Naive B cell (primary cell): ENCODE measurements at regions not wholly inside any gene's neighbourhood (a gene's known extent, or its start where the extent isn't known, plus 50 kb on each side); places are given as distances from the start of the nearest gene placed in this dataset.
A peak's percentile ranks its signal among the peaks of the same experiment; 100 is the strongest.
"Not testable (repeated sequence)": the region's sequence is repeated elsewhere in the genome, so short reads cannot be mapped to it uniquely, and the experiment has no call there.

Source experiments
- ATAC-seq, 2 donors: fragments of 150-1000 bp; cut with Tn5 transposase; 2 replicates each; pipeline ENCODE4 v1.10.0; 2021; ENCODE audit warnings: low read depth in 2 of 2, mild to moderate bottlenecking in 2 of 2, moderate library complexity in 2 of 2
- DNase-seq: peaks from one replicate; pipeline ENCODE4 v3.0.0; 2022
- H3K27ac Mint-ChIP-seq, 6 donors: one replicate each; pipeline ENCODE4 v1.8.0; 2020 to 2022; ENCODE audit warnings: mild to moderate bottlenecking in 6 of 6, mixed read lengths in 6 of 6, moderate library complexity in 5 of 6, inconsistent platforms in 2 of 6
- H3K27me3 Mint-ChIP-seq, 3 donors: one replicate each; pipeline ENCODE4 v1.8.0; 2021 to 2022; ENCODE audit warnings: mixed read lengths in 3 of 3, mild to moderate bottlenecking in 1 of 3
- H3K36me3 Mint-ChIP-seq, 2 donors: one replicate each; pipeline ENCODE4 v1.8.0; 2020 to 2022; ENCODE audit warnings: mixed read lengths in 2 of 2, inconsistent platforms in 1 of 2, mild to moderate bottlenecking in 1 of 2
- H3K4me1 Mint-ChIP-seq, 3 donors: one replicate each; pipeline ENCODE4 v1.8.0; 2020 to 2022; ENCODE audit warnings: mixed read lengths in 3 of 3, inconsistent platforms in 1 of 3, mild to moderate bottlenecking in 1 of 3, moderate library complexity in 1 of 3
- H3K4me3 Mint-ChIP-seq, 8 donors: one replicate each; pipeline ENCODE4 v1.8.0; 2020 to 2022; ENCODE audit warnings: mild to moderate bottlenecking in 8 of 8, mixed read lengths in 8 of 8, moderate library complexity in 8 of 8, inconsistent platforms in 2 of 8
- H3K9me3 Mint-ChIP-seq, 7 donors: one replicate each; pipeline ENCODE4 v1.8.0; 2020 to 2022; ENCODE audit warnings: mixed read lengths in 7 of 7, mild to moderate bottlenecking in 5 of 7, inconsistent platforms in 2 of 7, moderate library complexity in 1 of 7

DNA sequence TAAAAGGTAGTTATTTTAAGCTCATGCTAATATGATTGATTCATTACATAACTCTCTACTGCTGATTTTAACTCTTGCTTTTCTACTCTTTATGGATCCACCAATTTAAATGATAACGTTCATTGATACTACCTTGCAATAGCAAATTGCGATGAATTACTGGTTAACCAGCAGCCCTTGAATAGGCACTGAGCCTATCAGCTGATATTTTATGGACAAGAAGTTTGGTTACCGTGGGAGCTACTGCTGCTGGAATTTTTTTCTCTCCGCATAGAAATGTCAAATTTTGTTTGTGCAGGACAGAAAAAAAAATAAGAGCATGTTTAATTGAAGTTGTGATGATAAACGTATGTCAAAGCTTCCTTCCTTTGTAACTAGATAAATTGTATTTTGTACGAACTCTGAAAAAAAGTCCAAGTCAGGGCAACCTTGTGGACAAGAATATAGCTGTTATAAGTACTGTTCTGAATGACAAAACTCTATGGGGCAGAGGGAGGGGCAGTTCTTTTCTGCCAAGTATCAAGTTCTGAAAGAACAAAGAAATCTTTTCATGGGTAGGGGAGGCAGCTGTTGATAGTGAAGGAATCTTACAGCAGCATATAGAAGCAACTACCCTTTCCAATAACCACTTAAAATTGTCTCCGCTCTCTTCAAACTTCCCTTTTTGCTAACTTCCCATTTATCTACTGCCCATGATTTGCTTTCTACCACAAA lies 434.9 kb upstream of the PABPC4L start:
- Mint-ChIP-seq H3K27ac (no peak overlapping the region), H3K27me3 (no peaks in the 10 kb centered on the region), H3K36me3 (no peaks in the 10 kb centered on the region), H3K9me3 (peaks cover 0 to 3% (median 0%) of the 10 kb centered on the region in 7 donors), H3K4me1 (no peaks in the 10 kb centered on the region), H3K4me3 (no peak overlapping the region)
- no peak for DNase-seq
- no peak for ATAC-seq

DNA sequence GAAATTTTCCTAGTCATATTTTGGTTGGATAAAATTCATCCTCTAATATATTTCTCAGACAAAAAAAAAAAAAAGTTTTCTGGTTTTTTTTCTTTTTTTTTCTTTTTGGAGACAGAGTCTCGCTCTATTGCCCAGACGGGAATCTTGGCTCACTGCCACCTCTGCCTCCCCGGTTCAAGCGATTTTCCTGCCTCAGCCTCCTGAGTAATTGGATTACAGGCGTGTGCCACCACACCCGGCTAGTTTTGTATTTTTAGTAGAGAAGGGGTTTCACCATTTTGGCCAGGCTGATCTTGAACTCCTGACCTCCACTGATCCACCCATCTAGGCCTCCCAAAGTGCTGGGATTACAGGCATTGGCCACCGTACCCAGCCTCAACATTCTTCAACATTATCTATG lies 432.7 kb upstream of the PABPC4L start:
- no peak overlapping the region for H3K4me3 Mint-ChIP-seq
- H3K27me3 Mint-ChIP-seq, result no peaks in the 10 kb centered on the region
- H3K4me1 Mint-ChIP-seq, result no peaks in the 10 kb centered on the region
- no peaks in the 10 kb centered on the region for H3K36me3 Mint-ChIP-seq
- ATAC-seq (no peak), DNase-seq (no peak)
- peaks cover 0 to 3% (median 0%) of the 10 kb centered on the region in 7 donors for H3K9me3 Mint-ChIP-seq
- no peak overlapping the region for H3K27ac Mint-ChIP-seq

DNA sequence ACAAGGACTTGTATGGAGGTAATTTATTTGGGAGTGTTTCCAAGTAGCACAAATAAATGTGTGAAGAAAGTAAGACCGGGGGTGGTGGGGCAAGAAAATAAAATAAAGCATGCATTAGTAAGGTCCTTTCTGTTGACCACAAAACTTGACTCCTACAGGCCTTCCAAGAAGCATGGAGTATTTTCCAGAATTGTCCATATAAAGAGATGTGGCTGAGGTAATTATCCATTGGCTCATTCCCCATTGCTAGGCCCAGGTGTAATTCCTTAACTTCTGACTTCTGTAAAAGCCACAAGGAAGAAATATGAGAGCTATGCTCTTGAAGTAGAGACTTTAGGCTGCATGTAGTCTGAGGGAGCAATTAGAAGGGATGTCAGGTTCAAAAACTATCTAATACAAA lies 430.5 kb upstream of the PABPC4L start:
- Mint-ChIP-seq H3K27me3 (no peaks in the 10 kb centered on the region), H3K9me3 (peaks cover 0 to 3% (median 0%) of the 10 kb centered on the region in 7 donors), H3K27ac (no peak overlapping the region), H3K4me3 (no peak overlapping the region), H3K4me1 (no peaks in the 10 kb centered on the region), H3K36me3 (no peaks in the 10 kb centered on the region)
- no peak for DNase-seq
- ATAC-seq, result no peak

DNA sequence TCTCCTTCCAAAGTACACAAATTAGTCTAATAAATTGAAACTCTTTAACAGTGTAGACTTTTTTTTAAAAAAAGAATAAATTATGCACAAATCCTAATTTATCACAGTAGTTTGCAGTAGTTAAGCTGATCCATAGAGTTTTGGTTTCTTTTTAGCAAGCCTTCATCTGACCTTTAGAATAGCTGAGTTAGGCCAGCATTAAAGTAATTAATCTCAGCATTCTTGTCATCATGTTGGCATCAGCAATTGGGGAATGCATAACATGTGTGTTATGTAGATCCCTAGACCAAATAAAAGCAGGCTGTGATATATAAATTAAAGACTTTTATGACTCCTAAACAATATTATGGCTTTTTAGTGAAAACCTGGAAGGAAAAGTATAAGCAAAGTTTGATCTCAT lies 426.5 kb upstream of the PABPC4L start:
- Mint-ChIP-seq H3K4me1 (no peaks in the 10 kb centered on the region), H3K27me3 (no peaks in the 10 kb centered on the region), H3K4me3 (no peak overlapping the region), H3K36me3 (no peaks in the 10 kb centered on the region), H3K27ac (no peak overlapping the region), H3K9me3 (peaks cover 0 to 3% (median 0%) of the 10 kb centered on the region in 7 donors)
- DNase-seq, result no peak
- ATAC-seq, result no peak

DNA sequence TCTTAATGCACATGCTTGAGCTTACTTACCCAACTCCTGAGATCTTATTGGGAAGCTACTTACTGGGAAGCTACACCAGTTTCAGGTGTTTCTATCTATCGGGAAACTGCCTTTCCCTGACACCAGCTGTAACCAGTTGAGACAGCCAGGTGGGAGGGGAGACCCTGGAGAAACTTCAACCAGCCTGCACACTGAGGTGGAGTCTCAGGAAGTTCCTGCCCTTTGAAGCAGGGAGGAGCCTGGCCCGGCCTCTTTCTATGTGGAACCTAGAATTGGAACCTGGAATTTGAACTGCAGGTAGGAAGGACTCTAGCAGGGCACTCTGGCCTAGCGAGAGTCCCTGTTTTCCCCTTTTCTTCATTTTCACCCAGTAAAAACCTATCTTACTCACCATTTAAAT lies 425.8 kb upstream of the PABPC4L start:
- H3K27me3 Mint-ChIP-seq, result no peaks in the 10 kb centered on the region
- DNase-seq, result no peak
- no peak overlapping the region for H3K4me3 Mint-ChIP-seq
- H3K4me1 Mint-ChIP-seq, result no peaks in the 10 kb centered on the region
- H3K9me3 Mint-ChIP-seq, result peaks cover 0 to 3% (median 0%) of the 10 kb centered on the region in 7 donors
- ATAC-seq, result no peak
- no peak overlapping the region for H3K27ac Mint-ChIP-seq
- H3K36me3 Mint-ChIP-seq, result no peaks in the 10 kb centered on the region

DNA sequence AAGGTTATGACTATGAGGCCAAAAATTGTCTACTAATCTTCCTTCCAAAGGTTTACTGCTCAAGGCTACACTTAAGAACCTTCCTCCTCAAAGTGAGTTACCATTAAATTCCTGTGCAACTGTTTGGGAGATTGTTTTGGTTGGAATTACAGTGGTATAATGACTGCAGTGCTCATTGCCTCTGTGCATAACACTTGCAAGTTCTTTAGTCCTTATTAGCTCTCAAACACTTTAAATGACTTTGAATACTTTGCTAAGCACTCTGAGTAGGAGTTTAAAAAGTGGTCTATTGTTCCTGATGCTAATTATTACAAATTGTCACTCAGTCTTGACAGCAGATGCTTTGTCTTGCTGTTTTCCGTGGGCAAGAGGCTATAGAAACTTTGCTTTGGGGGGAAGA lies 422.8 kb upstream of the PABPC4L start:
- H3K27me3 Mint-ChIP-seq, result no peaks in the 10 kb centered on the region
- H3K36me3 Mint-ChIP-seq, result no peaks in the 10 kb centered on the region
- H3K9me3 Mint-ChIP-seq, result peaks cover 0 to 3% (median 0%) of the 10 kb centered on the region in 7 donors
- no peak overlapping the region for H3K4me3 Mint-ChIP-seq
- ATAC-seq, result no peak
- no peaks in the 10 kb centered on the region for H3K4me1 Mint-ChIP-seq
- H3K27ac Mint-ChIP-seq, result no peak overlapping the region
- DNase-seq, result no peak

DNA sequence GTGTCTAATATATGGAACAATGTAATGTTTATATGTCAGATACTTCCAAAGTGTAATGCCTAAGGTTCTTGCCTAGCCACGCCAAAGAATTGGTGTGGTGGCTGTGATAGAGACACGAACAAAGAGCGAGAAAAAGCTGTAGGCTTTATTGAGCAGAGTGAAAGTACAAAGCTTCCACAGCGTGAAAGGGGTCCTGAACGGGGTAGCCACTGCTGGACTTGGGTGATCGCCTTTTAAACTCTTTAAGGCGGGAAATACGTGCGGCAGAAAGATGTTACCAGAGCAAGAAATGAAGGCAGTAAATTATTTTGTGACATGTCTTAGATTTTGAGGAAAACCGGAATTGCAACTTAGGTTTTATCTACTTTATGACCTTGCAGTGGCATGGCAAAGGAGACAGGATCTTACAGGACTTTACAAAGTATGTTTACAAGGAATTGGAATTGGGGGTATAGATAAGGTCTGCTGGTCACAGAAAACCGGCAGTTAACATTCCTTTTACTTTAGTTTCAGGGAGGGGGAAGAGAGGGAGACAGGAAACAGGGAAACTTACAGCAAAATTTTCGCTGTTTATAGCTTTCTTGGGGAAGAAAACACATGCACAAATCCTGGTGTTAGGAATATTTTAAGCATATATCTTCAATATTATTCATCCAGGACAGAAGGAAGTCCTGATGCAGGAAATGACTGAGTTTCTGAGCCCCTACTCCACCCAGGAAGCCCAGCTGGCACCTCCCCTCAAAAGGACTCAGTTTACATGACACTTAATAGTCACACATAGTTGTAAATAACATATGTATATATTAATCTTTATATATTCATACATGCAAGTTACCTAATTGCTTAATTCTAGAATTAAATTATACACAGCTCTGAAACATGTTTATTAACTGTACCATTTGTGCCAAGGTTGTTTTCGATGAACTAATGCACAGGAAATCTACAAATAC lies 421.3 kb upstream of the PABPC4L start:
- ATAC-seq, H3K4me1 Mint-ChIP-seq, H3K36me3 Mint-ChIP-seq, H3K9me3 Mint-ChIP-seq, DNase-seq, H3K27me3 Mint-ChIP-seq, H3K27ac Mint-ChIP-seq, H3K4me3 Mint-ChIP-seq: not testable (repeated sequence)

DNA sequence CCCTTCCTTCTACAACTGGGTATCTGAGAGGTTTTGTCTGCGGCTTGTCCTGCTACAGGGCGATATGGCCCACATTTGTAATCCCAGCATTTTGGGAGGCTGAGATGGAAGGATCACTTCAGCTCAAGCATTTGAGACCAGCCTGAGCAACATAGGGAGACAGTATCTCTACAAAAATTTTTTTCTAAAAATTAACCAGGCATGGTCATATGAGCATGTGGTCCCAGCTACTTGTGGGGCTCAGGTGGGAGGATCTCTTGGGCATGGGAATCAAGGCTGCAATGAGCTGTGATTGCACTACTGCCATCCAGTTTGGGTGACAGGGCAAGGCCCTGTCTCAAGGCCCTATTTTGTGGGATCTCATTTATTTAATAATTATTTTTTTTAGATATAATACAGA lies 420.6 kb upstream of the PABPC4L start:
- H3K4me1 Mint-ChIP-seq, result no peaks in the 10 kb centered on the region
- peaks cover 0 to 3% (median 0%) of the 10 kb centered on the region in 7 donors for H3K9me3 Mint-ChIP-seq
- H3K36me3 Mint-ChIP-seq, result no peaks in the 10 kb centered on the region
- no peak for DNase-seq
- no peak overlapping the region for H3K27ac Mint-ChIP-seq
- peak overlapping the region in 1 of 8 donors; percentile 47 for H3K4me3 Mint-ChIP-seq
- ATAC-seq, result no peak
- no peaks in the 10 kb centered on the region for H3K27me3 Mint-ChIP-seq

DNA sequence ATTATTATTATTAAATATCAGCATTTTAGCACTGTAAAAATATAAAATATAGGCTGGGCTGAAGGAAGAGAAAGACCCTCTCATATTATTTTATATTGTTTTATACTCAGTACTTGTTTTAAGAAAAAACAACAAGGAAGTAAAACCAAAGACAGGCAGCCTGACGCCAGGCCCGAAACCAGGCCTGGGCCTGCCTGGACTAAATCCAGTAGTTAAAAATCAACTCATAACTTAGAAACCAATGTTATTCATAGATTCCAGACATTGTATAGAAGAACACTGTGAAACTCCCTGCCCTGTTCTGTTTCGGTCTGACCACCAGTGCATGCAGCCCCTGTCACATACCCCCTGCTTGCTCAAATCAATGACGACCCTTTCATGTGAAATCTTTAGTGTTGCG lies 420.1 kb upstream of the PABPC4L start:
- not testable (repeated sequence) for H3K4me3 Mint-ChIP-seq, H3K4me1 Mint-ChIP-seq, H3K9me3 Mint-ChIP-seq, H3K27ac Mint-ChIP-seq, H3K36me3 Mint-ChIP-seq, H3K27me3 Mint-ChIP-seq, ATAC-seq, DNase-seq

DNA sequence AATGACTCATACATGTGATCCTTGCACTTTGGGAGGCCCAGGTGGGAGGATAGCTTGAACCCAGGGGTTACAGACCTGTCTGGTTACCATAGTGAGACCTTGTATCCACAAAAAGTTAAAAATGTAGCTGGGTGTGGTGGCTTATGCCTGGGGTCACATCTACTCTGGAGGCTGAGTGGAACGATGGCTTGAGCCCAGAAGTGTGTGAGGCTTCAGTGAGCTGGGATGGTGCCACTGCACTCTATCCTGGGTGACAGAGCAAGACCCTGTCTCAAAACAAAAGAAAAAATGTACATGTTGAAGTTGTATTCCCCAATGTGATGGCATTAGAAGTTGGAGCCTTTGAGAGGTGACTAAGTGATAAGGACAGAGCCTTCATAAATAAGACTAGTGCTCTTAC lies 409.4 kb upstream of the PABPC4L start:
- Mint-ChIP-seq H3K27me3 (no peaks in the 10 kb centered on the region), H3K36me3 (no peaks in the 10 kb centered on the region), H3K4me1 (no peaks in the 10 kb centered on the region), H3K27ac (no peak overlapping the region), H3K9me3 (peaks cover 0 to 6% (median 0%) of the 10 kb centered on the region in 7 donors), H3K4me3 (no peak overlapping the region)
- DNase-seq (no peak), ATAC-seq (no peak)

DNA sequence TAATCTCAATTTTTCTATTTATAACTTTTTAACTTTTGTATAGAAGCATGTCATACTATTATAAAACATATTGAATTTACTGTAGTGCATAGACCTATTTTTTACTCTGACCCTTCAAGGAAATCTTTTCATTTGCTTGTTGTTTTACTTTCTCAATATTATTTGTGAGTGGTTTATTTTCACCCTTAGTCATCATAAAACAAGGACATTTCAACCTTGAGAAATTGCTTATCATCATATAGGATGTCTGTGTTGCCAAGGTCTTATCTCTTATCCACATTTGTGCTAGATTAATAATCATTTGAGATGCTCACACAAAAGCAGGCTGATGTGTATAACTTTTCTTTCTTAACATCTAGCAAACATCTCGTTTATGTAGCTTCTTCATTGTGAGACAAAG lies 408.6 kb upstream of the PABPC4L start:
- no peak overlapping the region for H3K4me3 Mint-ChIP-seq
- no peak for DNase-seq
- H3K36me3 Mint-ChIP-seq, result no peaks in the 10 kb centered on the region
- ATAC-seq, result no peak
- H3K9me3 Mint-ChIP-seq, result peaks cover 0 to 6% (median 0%) of the 10 kb centered on the region in 7 donors
- no peaks in the 10 kb centered on the region for H3K27me3 Mint-ChIP-seq
- no peak overlapping the region for H3K27ac Mint-ChIP-seq
- no peaks in the 10 kb centered on the region for H3K4me1 Mint-ChIP-seq

DNA sequence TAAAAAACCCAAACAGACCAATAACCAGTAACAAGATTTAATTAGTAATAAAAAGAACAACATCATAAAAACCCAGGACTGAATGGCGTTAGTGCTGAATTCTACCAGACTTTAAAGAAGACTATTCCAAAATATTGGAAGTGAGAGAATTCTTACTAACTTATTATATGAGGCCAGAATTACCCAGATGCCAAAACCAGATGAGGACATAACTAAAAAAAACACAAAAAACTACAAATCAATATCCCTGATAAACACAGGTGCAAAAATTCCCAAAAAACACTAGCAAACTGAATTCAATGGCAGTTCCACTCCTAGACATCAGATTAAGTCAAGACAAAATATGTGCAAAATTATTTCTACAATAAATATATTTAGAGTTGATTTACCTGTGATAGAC lies 400.1 kb upstream of the PABPC4L start:
- Mint-ChIP-seq H3K9me3 (peaks cover 0 to 8% (median 0%) of the 10 kb centered on the region in 7 donors), H3K27me3 (no peaks in the 10 kb centered on the region), H3K4me1 (no peaks in the 10 kb centered on the region), H3K4me3 (no peak overlapping the region), H3K36me3 (no peaks in the 10 kb centered on the region), H3K27ac (no peak overlapping the region)
- DNase-seq (no peak), ATAC-seq (no peak)

DNA sequence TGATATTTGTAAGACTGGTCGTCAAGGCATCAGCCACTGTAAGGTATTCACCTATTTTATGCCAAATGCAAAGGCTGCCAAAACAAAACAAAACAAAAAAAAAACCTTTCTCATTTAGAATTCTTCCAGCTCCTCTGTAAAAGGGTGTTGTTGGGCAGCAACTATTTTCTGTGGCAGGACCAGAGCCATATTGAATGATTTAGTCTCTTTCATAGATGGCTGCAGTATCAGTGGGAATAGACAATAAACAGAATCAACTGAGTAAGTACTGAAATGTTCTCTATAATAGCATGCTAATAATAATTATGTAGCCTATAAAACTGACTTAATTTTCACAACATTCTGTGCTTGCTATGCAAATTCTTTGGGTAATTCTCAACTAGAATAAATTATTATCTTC lies 389.7 kb upstream of the PABPC4L start:
- ATAC-seq (no peak), DNase-seq (no peak)
- H3K9me3 Mint-ChIP-seq, result no peaks in the 10 kb centered on the region
- H3K36me3 Mint-ChIP-seq, result no peaks in the 10 kb centered on the region
- H3K27me3 Mint-ChIP-seq, result no peaks in the 10 kb centered on the region
- H3K27ac Mint-ChIP-seq, result no peak overlapping the region
- H3K4me3 Mint-ChIP-seq, result no peak overlapping the region
- H3K4me1 Mint-ChIP-seq, result no peaks in the 10 kb centered on the region

DNA sequence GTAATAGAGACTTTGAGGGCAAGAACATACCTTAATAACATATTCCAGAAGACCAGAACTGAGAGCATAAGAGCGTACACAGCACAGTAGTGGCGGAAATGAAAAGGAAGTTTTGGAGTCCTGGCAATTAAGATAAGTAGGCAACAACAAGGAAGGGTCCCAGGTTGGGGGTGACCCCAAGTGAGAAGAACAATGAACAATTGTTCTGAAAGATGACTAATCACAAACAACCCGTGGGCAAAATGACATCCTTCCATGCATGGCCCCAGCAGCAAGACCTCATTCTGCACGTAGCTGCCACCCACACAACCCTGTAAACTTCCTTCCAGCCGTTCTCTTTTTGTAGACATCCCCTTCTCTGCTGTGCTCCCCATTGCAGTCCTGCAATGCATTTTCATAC lies 384.4 kb upstream of the PABPC4L start:
- Mint-ChIP-seq H3K27ac (no peak overlapping the region), H3K4me3 (no peak overlapping the region), H3K27me3 (no peaks in the 10 kb centered on the region)

More for the DNA sequence above, 384.4 kb upstream of the PABPC4L start:
- DNase-seq (no peak), ATAC-seq (no peak)
- H3K4me1 Mint-ChIP-seq, result no peaks in the 10 kb centered on the region
- no peaks in the 10 kb centered on the region for H3K36me3 Mint-ChIP-seq
- H3K9me3 Mint-ChIP-seq, result peaks cover 0 to 5% (median 0%) of the 10 kb centered on the region in 7 donors
